Endodermal cell (in vitro differentiated cells): ENCODE measurements at regions not wholly inside any gene's neighbourhood (a gene's known extent, or its start where the extent isn't known, plus 50 kb on each side); places are given as distances from the start of the nearest gene placed in this dataset.
"Not testable (repeated sequence)": the region's sequence is repeated elsewhere in the genome, so short reads cannot be mapped to it uniquely, and the experiment has no call there.

Experiments
- DNase-seq: peaks from one replicate; pipeline ENCODE4 v3.0.0-alpha.2; 2017
- H3K27ac ChIP-seq: 2 replicates; pipeline ENCODE4 v1.5.1; 2013; ENCODE audit warnings: mild to moderate bottlenecking, low read depth, low read length, moderate library complexity
- H3K27me3 ChIP-seq: 2 replicates; pipeline ENCODE4 v1.6.1; 2013; ENCODE audit warnings: mild to moderate bottlenecking, low read length, moderate library complexity; ENCODE audit not compliant: insufficient read depth, control insufficient read depth, poor library complexity, severe bottlenecking
- H3K36me3 ChIP-seq: 2 replicates; pipeline ENCODE4 v1.7.0; 2013; ENCODE audit warnings: mild to moderate bottlenecking, low read length, moderate library complexity; ENCODE audit not compliant: control insufficient read depth, insufficient read depth
- H3K4me1 ChIP-seq: one replicate; pipeline ENCODE4 v1.7.0; 2013; ENCODE audit warnings: low read length; ENCODE audit not compliant: control insufficient read depth, insufficient read depth
- H3K4me3 ChIP-seq: 2 replicates; pipeline ENCODE4 v1.5.1; 2013; ENCODE audit warnings: mild to moderate bottlenecking, low read length, moderate library complexity
- H3K9ac ChIP-seq: 2 replicates; pipeline ENCODE4 v1.6.1; 2013; ENCODE audit warnings: mild to moderate bottlenecking, low read length, moderate library complexity; ENCODE audit not compliant: poor library complexity, severe bottlenecking; ENCODE audit errors: extremely low read depth
- H3K9me3 ChIP-seq: 2 replicates; pipeline ENCODE4 v1.6.1; 2013; ENCODE audit warnings: mild to moderate bottlenecking, low read length, moderate library complexity; ENCODE audit not compliant: control insufficient read depth
- H3K27ac Mint-ChIP-seq: 2 replicates; pipeline ENCODE4 v1.8.0; 2020; ENCODE audit warnings: mixed read lengths
- H3K27me3 Mint-ChIP-seq: 2 replicates; pipeline ENCODE4 v1.8.0; 2021; ENCODE audit warnings: mild to moderate bottlenecking, mixed read lengths; ENCODE audit not compliant: insufficient read depth
- H3K36me3 Mint-ChIP-seq: 2 replicates; pipeline ENCODE4 v1.8.0; 2020; ENCODE audit warnings: low read depth, mixed read lengths
- H3K4me1 Mint-ChIP-seq: 2 replicates; pipeline ENCODE4 v1.8.0; 2020; ENCODE audit warnings: mixed read lengths
- H3K4me3 Mint-ChIP-seq: 2 replicates; pipeline ENCODE4 v1.8.0; 2020; ENCODE audit warnings: mild to moderate bottlenecking, moderate library complexity, mixed read lengths
- H3K9me3 Mint-ChIP-seq: 2 replicates; pipeline ENCODE4 v1.8.0; 2020; ENCODE audit warnings: mild to moderate bottlenecking, mixed read lengths
- WGBS, 2 experiments: methylation state at CpG; one replicate each; pipeline versions ENCODE4 v1.1.5 to v1.1.7; 2013; ENCODE audit warnings: missing lambda C conversion rate in 2 of 2, mixed read lengths in 1 of 2; ENCODE audit not compliant: insufficient coverage in 1 of 2, insufficient read length in 1 of 2; 5-methylcytosine and 5-hydroxymethylcytosine counted together

- H3K4me3 Mint-ChIP-seq, H3K9me3 Mint-ChIP-seq, H3K4me3 ChIP-seq, H3K9ac ChIP-seq, H3K27me3 Mint-ChIP-seq, DNase-seq, H3K9me3 ChIP-seq, H3K36me3 ChIP-seq, H3K27ac Mint-ChIP-seq, H3K36me3 Mint-ChIP-seq, H3K4me1 Mint-ChIP-seq, H3K27ac ChIP-seq, H3K27me3 ChIP-seq, H3K4me1 ChIP-seq: not testable (repeated sequence)
- no CpG with 5 or more reads among the region's 4 CpGs for WGBS, 2 experiments
These were observed 411.4 kb upstream of the SPATA31A3 start for GRCh38 chr9:67403739-67404138.

DNA sequence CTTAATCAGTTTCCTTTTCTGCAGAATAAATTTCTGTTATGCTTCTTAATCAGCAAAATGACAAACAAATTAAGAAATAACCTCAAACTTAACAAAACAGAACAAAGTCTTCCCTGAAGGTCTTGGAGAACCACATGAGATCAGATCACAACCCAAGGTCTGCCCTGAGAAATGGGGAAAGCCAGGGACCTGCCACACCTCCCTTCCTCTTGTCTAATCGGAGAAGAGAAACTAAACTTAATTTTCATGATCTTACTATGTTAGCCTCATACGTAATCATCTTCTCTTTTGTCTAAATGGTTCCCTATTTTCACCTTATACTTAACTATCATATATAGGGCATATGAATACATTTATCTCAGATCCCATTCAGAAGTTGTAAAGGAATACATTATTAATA lies 405.4 kb upstream of the SPATA31A3 start:
- not testable (repeated sequence) for H3K36me3 ChIP-seq, H3K27ac ChIP-seq, H3K9me3 Mint-ChIP-seq, H3K9ac ChIP-seq, H3K4me3 ChIP-seq, H3K27me3 ChIP-seq, DNase-seq, H3K27me3 Mint-ChIP-seq, H3K9me3 ChIP-seq, H3K36me3 Mint-ChIP-seq, H3K4me1 ChIP-seq, H3K27ac Mint-ChIP-seq, H3K4me3 Mint-ChIP-seq, H3K4me1 Mint-ChIP-seq
- 100% methylated on average over 1 of the region's 2 CpGs; no CpG with 5 or more reads in 1 of the 2 experiments for WGBS, 2 experiments

GRCh38 chr9:67394782-67395181 lies 402.4 kb upstream of the SPATA31A3 start:
- H3K27me3 ChIP-seq, H3K4me1 ChIP-seq, H3K27ac ChIP-seq, H3K36me3 Mint-ChIP-seq, H3K27ac Mint-ChIP-seq, H3K4me1 Mint-ChIP-seq, H3K9me3 ChIP-seq, H3K4me3 ChIP-seq, H3K36me3 ChIP-seq, DNase-seq, H3K4me3 Mint-ChIP-seq, H3K27me3 Mint-ChIP-seq, H3K9ac ChIP-seq, H3K9me3 Mint-ChIP-seq: not testable (repeated sequence)
- no CpG with 5 or more reads among the region's 5 CpGs for WGBS, 2 experiments

- not testable (repeated sequence) for H3K9ac ChIP-seq, H3K27ac Mint-ChIP-seq, H3K4me3 Mint-ChIP-seq, H3K27me3 Mint-ChIP-seq, H3K36me3 ChIP-seq, H3K27me3 ChIP-seq, DNase-seq, H3K4me3 ChIP-seq, H3K4me1 ChIP-seq, H3K27ac ChIP-seq, H3K4me1 Mint-ChIP-seq, H3K9me3 Mint-ChIP-seq, H3K36me3 Mint-ChIP-seq, H3K9me3 ChIP-seq
- WGBS, 2 experiments = no CpG with 5 or more reads among the region's 4 CpGs
These were observed 401.7 kb upstream of the SPATA31A3 start for GRCh38 chr9:67394038-67394437.

- H3K27me3 ChIP-seq, H3K9ac ChIP-seq, H3K4me3 ChIP-seq, H3K36me3 Mint-ChIP-seq, H3K9me3 ChIP-seq, H3K27ac Mint-ChIP-seq, DNase-seq, H3K4me1 Mint-ChIP-seq, H3K4me1 ChIP-seq, H3K27me3 Mint-ChIP-seq, H3K4me3 Mint-ChIP-seq, H3K27ac ChIP-seq, H3K9me3 Mint-ChIP-seq, H3K36me3 ChIP-seq: not testable (repeated sequence)
- WGBS, 2 experiments = no CpG with 5 or more reads among the region's 2 CpGs
These were observed 377.3 kb upstream of the SPATA31A3 start for GRCh38 chr9:67369664-67370063.

DNA sequence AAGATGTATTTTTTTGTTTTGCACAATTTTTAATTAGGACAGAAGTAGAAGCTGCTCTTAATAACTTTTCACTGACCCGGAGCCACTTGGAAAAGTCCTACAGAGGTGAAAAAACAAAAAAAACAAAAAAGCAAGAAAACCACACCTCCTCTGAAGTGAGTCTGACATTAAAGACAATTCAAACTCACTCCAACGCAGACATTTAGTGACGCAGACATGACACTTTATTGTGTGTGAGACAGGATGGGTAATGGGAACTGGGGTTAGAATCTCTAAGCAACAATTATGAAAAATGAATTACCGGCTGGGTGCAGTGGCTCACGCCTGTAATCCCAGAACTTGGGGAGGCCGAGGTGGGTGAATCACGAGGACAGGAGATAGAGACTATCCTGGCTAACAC lies 370.0 kb upstream of the SPATA31A3 start:
- H3K4me3 ChIP-seq, H3K9ac ChIP-seq, H3K27me3 ChIP-seq, H3K27me3 Mint-ChIP-seq, H3K36me3 Mint-ChIP-seq, H3K9me3 Mint-ChIP-seq, H3K4me1 Mint-ChIP-seq, H3K27ac Mint-ChIP-seq, H3K4me3 Mint-ChIP-seq, H3K36me3 ChIP-seq, H3K9me3 ChIP-seq, H3K27ac ChIP-seq, DNase-seq, H3K4me1 ChIP-seq: not testable (repeated sequence)
- WGBS, 2 experiments = no CpG with 5 or more reads among the region's 7 CpGs

GRCh38 chr9:67353961-67354360 lies 361.6 kb upstream of the SPATA31A3 start:
- H3K36me3 Mint-ChIP-seq, H3K36me3 ChIP-seq, H3K9ac ChIP-seq, H3K27ac ChIP-seq, H3K27ac Mint-ChIP-seq, H3K27me3 Mint-ChIP-seq, H3K4me3 Mint-ChIP-seq, H3K4me1 Mint-ChIP-seq, H3K9me3 Mint-ChIP-seq, DNase-seq, H3K27me3 ChIP-seq, H3K4me1 ChIP-seq, H3K4me3 ChIP-seq, H3K9me3 ChIP-seq: not testable (repeated sequence)
- WGBS, 2 experiments = no CpG with 5 or more reads among the region's 4 CpGs
